Testis (tissue), 2 donors: ENCODE measurements at regions not wholly inside any gene's neighbourhood (a gene's known extent, or its start where the extent isn't known, plus 50 kb on each side); places are given as distances from the start of the nearest gene placed in this dataset.

Experiments used
- DNase-seq: peaks from one replicate; pipeline ENCODE4 v3.0.0-alpha.2; 2019
- H3K27ac ChIP-seq, 2 donors: fragments of 200-600 bp; sonication (generic); one replicate each; pipeline ENCODE4 v1.5.1; 2019
- H3K27me3 ChIP-seq: fragments of 200-600 bp; sonication (generic); one replicate; pipeline ENCODE4 v1.5.1; 2019
- H3K36me3 ChIP-seq: fragments of 200-600 bp; sonication (generic); one replicate; pipeline ENCODE4 v1.5.1; 2017; ENCODE audit warnings: low read depth; ENCODE audit errors: missing control alignments
- H3K4me1 ChIP-seq: fragments of 200-600 bp; sonication (generic); one replicate; pipeline ENCODE4 v1.5.1; 2019
- H3K4me3 ChIP-seq, 2 donors: fragments of 200-600 bp; sonication (generic); one replicate each; pipeline ENCODE4 v1.5.1; 2017 to 2019
- H3K9me3 ChIP-seq: fragments of 200-600 bp; sonication (generic); one replicate; pipeline ENCODE4 v1.5.1; 2017
- CTCF ChIP-seq, 3 experiments: fragments of 450-650 bp in 2 of 3; fragments of 200-600 bp in 1 of 3; sonication (generic) in 1 of 3; IDR thresholded peaks; one replicate each; pipeline ENCODE4 v1.5.1; 2016 to 2019; ENCODE audit warnings: antibody characterized with exemption in 3 of 3, mild to moderate bottlenecking in 2 of 3, moderate library complexity in 1 of 3
- POLR2A ChIP-seq: fragments of 450-650 bp; IDR thresholded peaks from one replicate; pipeline ENCODE4 v1.6.1; 2017; ENCODE audit warnings: antibody characterized with exemption, mild to moderate bottlenecking, moderate library complexity
- WGBS, 2 donors: methylation state at CpG; one replicate each; pipeline ENCODE4 v1.1.5; 2018; 5-methylcytosine and 5-hydroxymethylcytosine counted together
- intact Hi-C: fragments of 100-400 bp; cut with DNase I; formaldehyde crosslinking; loops from one replicate; pipeline ENCODE4 v1.15.1; 2023; ENCODE audit warnings: low total_unique reads

GRCh38 chr4:11587797-11588196, 159.1 kb upstream of the HS3ST1 start:
- Histone ChIP-seq H3K9me3 (no peaks in the 10 kb centered on the region), H3K36me3 (no peaks in the 10 kb centered on the region), H3K27me3 (no peaks in the 10 kb centered on the region), H3K4me1 (no peaks in the 10 kb centered on the region), H3K4me3 (no peak overlapping the region), H3K27ac (no peak overlapping the region)
- TF ChIP-seq POLR2A: no peak
- TF ChIP-seq CTCF (IDR thresholded peaks at IDR 0.05): no peak
- WGBS, 2 donors: 56 to 57% methylated on average over 5 of the region's 5 CpGs
- intact Hi-C loops: no loop called here
- DNase-seq: no peak

GRCh38 chr4:11585506-11585905, 156.8 kb upstream of the HS3ST1 start:
- H3K4me3 ChIP-seq: no peak overlapping the region
- no peak for DNase-seq
- H3K9me3 ChIP-seq: no peaks in the 10 kb centered on the region
- H3K27me3 ChIP-seq: no peaks in the 10 kb centered on the region
- no peak overlapping the region for H3K27ac ChIP-seq
- TF ChIP-seq CTCF (IDR thresholded peaks at IDR 0.05) (no peak), POLR2A (no peak)
- intact Hi-C loops: no loop called here
- no peaks in the 10 kb centered on the region for H3K36me3 ChIP-seq
- WGBS, 2 donors: 18% methylated on average over 1 of the region's 1 CpG
- no peaks in the 10 kb centered on the region for H3K4me1 ChIP-seq

GRCh38 chr4:11568511-11568910, 139.8 kb upstream of the HS3ST1 start:
- no peak for DNase-seq
- H3K9me3 ChIP-seq: no peaks in the 10 kb centered on the region
- TF ChIP-seq POLR2A (no peak), CTCF (IDR thresholded peaks at IDR 0.05) (no peak)
- no peaks in the 10 kb centered on the region for H3K4me1 ChIP-seq
- intact Hi-C loops: no loop called here
- no peak overlapping the region for H3K27ac ChIP-seq
- H3K27me3 ChIP-seq: no peaks in the 10 kb centered on the region
- no peaks in the 10 kb centered on the region for H3K36me3 ChIP-seq
- H3K4me3 ChIP-seq: no peak overlapping the region

GRCh38 chr4:11566444-11567022, 137.8 kb upstream of the HS3ST1 start:
- Histone ChIP-seq H3K27ac (no peak overlapping the region), H3K36me3 (no peaks in the 10 kb centered on the region), H3K4me3 (no peak overlapping the region), H3K4me1 (no peaks in the 10 kb centered on the region), H3K27me3 (no peaks in the 10 kb centered on the region), H3K9me3 (no peaks in the 10 kb centered on the region)
- 66 to 73% methylated on average over 2 of the region's 2 CpGs for WGBS, 2 donors
- DNase-seq: no peak
- no peak for TF ChIP-seq CTCF (IDR thresholded peaks at IDR 0.05)
- TF ChIP-seq POLR2A: no peak
- intact Hi-C loops: no loop called here

DNA sequence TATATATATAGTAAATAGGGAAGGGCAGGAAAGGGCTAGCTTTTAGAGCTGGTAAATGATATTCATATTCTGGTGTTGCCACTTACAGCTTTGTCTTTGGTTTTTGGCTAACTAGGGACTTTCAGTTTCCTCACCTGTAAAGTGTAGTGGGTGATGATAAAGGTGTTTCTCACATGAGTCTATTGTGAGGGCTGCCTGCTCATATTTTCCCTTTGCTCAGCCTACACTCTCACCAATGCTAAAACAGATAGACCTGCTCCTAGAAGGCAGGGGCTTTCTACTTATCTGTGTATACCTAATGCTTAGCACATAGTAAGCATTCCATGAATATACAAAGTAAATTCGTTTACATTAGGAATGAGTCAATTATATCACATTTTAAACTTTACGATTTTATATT, 137.2 kb upstream of the HS3ST1 start:
- intact Hi-C loops: no loop called here

More for the DNA sequence above, 137.2 kb upstream of the HS3ST1 start:
- Histone ChIP-seq H3K36me3 (no peaks in the 10 kb centered on the region), H3K4me3 (no peak overlapping the region), H3K27ac (no peak overlapping the region), H3K9me3 (no peaks in the 10 kb centered on the region), H3K27me3 (no peaks in the 10 kb centered on the region), H3K4me1 (no peaks in the 10 kb centered on the region)
- 74 to 85% methylated on average over 2 of the region's 2 CpGs for WGBS, 2 donors
- TF ChIP-seq POLR2A (no peak), CTCF (IDR thresholded peaks at IDR 0.05) (no peak)
- no peak for DNase-seq
